ENCODE measurements at regions not wholly inside any gene's neighbourhood (a gene's known extent, or its start where the extent isn't known, plus 50 kb on each side); places are given as distances from the start of the nearest gene placed in this dataset.

DNA sequence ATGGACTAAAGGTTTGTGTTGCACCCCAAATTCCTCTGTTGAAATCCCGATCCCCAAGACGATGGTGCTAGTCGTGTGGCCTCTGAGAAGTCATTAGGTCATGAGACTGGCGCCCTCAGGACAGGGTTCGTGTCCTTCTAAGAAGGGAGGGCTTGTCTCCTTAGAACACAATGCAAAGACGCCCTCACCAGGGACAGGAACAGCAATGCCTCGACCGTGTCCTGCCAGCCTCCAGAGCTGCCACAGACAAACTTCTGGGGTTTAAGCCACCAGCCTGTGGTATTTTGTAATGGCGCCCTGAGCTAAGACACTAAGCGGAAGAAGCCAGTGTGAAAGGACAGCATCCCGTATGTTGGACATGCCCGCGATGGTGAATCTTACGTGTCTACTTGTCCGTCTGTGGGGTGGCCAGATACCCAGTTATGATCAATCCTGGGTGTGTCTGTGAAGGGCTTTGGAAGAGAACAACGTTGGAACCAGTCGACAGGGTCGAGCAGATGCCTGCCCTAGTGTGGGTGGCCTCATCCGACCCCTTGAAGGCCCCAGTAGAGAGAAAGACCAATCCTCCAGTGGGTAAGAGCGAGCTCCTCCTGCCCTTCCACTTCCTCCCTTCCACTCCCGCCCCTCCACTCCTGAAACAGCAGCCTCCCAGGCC lies 279.2 kb upstream of the IRX2 start:
- Mint-ChIP-seq H3K36me3 (ENCODE audit: low read depth) (no peaks in the 10 kb centered on the region), H3K4me1 (no peaks in the 10 kb centered on the region), H3K9me3 (no peaks in the 10 kb centered on the region), H3K27me3 (no peaks in the 10 kb centered on the region), H3K27ac (no peak overlapping the region), H3K4me3 (no peak overlapping the region)
- ATAC-seq (ENCODE audit: low read depth) (no peak), DNase-seq (no peak)
- ChIA-PET CTCF (no interaction called here), POLR2A (no interaction called here)
- TF ChIP-seq, protein P1, sequence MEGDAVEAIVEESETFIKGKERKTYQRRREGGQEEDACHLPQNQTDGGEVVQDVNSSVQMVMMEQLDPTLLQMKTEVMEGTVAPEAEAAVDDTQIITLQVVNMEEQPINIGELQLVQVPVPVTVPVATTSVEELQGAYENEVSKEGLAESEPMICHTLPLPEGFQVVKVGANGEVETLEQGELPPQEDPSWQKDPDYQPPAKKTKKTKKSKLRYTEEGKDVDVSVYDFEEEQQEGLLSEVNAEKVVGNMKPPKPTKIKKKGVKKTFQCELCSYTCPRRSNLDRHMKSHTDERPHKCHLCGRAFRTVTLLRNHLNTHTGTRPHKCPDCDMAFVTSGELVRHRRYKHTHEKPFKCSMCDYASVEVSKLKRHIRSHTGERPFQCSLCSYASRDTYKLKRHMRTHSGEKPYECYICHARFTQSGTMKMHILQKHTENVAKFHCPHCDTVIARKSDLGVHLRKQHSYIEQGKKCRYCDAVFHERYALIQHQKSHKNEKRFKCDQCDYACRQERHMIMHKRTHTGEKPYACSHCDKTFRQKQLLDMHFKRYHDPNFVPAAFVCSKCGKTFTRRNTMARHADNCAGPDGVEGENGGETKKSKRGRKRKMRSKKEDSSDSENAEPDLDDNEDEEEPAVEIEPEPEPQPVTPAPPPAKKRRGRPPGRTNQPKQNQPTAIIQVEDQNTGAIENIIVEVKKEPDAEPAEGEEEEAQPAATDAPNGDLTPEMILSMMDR (IDR thresholded peaks at IDR 0.05), result no peak
- intact Hi-C loops (cut with micrococcal nuclease), result no loop called here

DNA sequence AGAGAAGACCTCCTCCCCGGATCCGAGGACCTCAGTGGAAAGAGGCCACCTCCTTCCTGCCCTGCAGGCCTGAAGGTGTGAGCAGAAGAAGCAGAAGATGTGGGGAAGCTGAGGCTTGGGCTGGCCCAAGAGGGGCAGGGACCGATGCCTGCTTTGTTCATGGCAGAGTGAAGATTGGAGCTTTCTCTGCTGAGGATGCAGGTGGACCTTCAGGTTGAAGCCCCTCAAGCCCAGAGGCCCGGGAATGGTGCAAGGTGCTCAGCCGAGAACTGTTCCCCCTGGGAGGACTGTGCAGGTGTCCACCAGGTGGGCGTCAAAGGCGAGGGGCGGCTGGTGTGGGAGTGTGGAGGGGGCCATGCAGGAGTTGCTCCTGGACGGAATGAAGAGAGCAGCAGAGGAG lies 277.9 kb upstream of the IRX2 start:
- Mint-ChIP-seq H3K36me3 (ENCODE audit: low read depth) (no peaks in the 10 kb centered on the region), H3K4me3 (no peak overlapping the region), H3K4me1 (no peaks in the 10 kb centered on the region), H3K27ac (no peak overlapping the region), H3K27me3 (no peaks in the 10 kb centered on the region), H3K9me3 (no peaks in the 10 kb centered on the region)
- POLR2A ChIA-PET, result no interaction called here
- intact Hi-C loops (cut with micrococcal nuclease), result no loop called here
- TF ChIP-seq, protein P1 (IDR thresholded peaks at IDR 0.05), result no peak
- CTCF ChIA-PET, result no interaction called here
- DNase-seq, result no peak
- ATAC-seq (ENCODE audit: low read depth), result no peak

DNA sequence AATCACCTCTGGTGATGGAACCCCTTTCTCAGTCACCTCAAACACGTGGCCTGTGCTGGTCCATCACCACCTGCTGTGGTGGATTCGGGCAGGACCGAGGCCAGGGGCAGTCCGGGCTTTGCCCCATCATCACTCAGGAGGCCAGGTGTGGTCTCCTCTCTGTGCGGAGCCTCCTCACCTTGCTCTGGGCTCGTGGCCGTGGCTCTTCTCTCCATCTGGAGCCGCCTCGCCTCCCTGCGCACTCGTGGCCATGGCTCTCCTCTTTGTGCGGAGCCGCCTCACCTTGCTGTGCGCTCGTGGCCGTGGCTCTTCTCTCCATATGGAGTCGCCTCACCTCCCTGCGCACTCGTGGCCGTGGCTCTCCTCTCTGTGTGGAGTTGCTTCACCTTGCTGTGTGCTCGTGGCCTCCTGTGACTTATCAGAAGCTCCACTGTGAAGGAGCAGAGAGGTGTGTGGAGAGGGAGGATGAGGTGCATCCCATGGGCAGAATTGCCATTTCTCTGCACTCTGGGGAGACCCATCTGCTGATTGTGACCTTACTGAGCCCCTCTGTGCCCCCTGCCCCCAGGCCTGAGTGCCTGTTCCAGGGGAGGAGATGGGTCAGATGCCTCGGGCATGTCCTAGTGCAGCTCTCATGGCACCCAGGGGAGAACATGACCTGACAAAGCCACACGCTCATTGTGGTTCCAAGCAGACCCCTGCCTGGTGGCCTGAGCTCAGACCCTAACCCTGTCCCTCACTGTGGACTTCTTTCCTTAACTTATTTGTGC lies 276.6 kb upstream of the IRX2 start:
- Mint-ChIP-seq H3K4me1 (no peaks in the 10 kb centered on the region), H3K4me3 (no peak overlapping the region), H3K27me3 (no peaks in the 10 kb centered on the region), H3K9me3 (no peaks in the 10 kb centered on the region), H3K36me3 (ENCODE audit: low read depth) (no peaks in the 10 kb centered on the region), H3K27ac (no peak overlapping the region)
- CTCF ChIA-PET, result no interaction called here
- POLR2A ChIA-PET, result no interaction called here
- TF ChIP-seq, protein P1 (IDR thresholded peaks at IDR 0.05), result no peak
- intact Hi-C loops (cut with micrococcal nuclease), result no loop called here
- ATAC-seq (ENCODE audit: low read depth) (no peak), DNase-seq (no peak)

DNA sequence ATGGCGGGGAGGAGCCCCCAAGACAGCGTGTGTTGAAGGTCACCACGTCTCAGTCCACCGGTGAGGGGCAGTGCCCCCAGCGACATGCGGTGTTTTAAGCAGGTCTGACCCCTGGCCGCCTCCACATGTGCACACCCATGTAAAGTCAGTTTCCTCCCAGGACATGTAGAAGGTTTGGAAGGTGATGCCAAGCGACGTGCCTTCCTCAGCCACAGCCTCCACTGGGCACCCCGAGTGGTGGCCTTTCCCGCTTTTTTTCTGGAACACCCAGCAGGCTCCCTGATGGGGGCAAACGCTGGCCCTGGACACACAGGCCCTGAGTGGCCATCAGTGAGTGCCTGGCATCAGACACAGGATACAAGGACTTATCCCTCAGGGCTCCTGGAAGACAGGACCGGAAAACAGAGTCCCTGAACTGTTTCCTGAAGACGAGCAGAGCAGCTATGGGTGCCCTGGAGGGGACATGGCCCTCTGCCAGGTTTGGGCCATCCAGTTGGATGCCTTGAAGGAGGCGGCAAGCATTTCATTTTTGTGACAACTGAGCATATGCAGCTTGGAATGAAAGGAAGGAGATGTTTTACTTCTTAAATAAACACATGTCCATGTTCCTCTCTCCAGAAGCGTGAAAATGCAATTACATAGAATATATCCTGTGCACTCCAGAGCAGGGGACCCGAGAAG lies 275.8 kb upstream of the IRX2 start:
- ATAC-seq (ENCODE audit: low read depth) (no peak), DNase-seq (no peak)
- CTCF ChIA-PET, result no interaction called here
- Mint-ChIP-seq H3K4me3 (no peak overlapping the region), H3K36me3 (ENCODE audit: low read depth) (no peaks in the 10 kb centered on the region), H3K27me3 (no peaks in the 10 kb centered on the region), H3K4me1 (no peaks in the 10 kb centered on the region), H3K9me3 (no peaks in the 10 kb centered on the region), H3K27ac (no peak overlapping the region)
- intact Hi-C loops (cut with micrococcal nuclease), result no loop called here
- POLR2A ChIA-PET, result no interaction called here
- TF ChIP-seq, protein P1 (IDR thresholded peaks at IDR 0.05), result no peak

DNA sequence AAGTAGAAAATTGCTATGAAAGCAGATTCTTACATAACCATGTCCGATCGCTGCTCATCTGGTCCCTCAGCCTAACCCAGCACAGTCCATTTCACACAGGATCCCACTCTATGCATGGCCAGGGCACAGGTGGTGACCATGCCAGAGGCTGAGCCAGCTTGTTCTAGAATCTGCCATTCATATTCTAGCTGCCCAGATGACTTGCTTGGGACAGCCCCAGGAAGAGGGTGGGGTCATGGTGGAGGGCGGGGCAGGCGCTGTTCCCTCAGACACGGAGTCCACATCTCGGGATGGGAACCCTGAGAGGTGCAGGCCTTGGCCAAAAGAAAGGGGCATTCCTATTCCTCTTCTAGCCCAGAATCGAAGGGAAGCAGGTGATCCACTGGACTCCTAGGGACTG lies 275.2 kb upstream of the IRX2 start:
- H3K36me3 Mint-ChIP-seq (ENCODE audit: low read depth), result no peaks in the 10 kb centered on the region

More for the DNA sequence above, 275.2 kb upstream of the IRX2 start:
- H3K4me3 Mint-ChIP-seq, result no peak overlapping the region
- no peak for ATAC-seq (ENCODE audit: low read depth)
- CTCF ChIA-PET, result no interaction called here
- TF ChIP-seq, protein P1 (IDR thresholded peaks at IDR 0.05), result no peak
- H3K27me3 Mint-ChIP-seq, result no peaks in the 10 kb centered on the region
- intact Hi-C loops (cut with micrococcal nuclease), result no loop called here
- no peaks in the 10 kb centered on the region for H3K9me3 Mint-ChIP-seq
- no peak for DNase-seq
- POLR2A ChIA-PET, result no interaction called here
- H3K4me1 Mint-ChIP-seq, result no peaks in the 10 kb centered on the region
- no peak overlapping the region for H3K27ac Mint-ChIP-seq

All from activated B cell treated with CpG ODN at 0.5 μM for 24 hours (primary cell).